CD4-positive, alpha-beta T cell treated with Interleukin-4 for 4 hours (primary cell): ENCODE measurements at regions not wholly inside any gene's neighbourhood (a gene's known extent, or its start where the extent isn't known, plus 50 kb on each side); places are given as distances from the start of the nearest gene placed in this dataset.
"Not testable (repeated sequence)": the region's sequence is repeated elsewhere in the genome, so short reads cannot be mapped to it uniquely, and the experiment has no call there.

Experiments used
- DNase-seq: peaks from one replicate; pipeline ENCODE4 v3.0.0-alpha.2; 2020

- DNase-seq, result no peak
Observed at GRCh38 chr5:57721226-57721625, 238.6 kb upstream of the ACTBL2 start.

DNA sequence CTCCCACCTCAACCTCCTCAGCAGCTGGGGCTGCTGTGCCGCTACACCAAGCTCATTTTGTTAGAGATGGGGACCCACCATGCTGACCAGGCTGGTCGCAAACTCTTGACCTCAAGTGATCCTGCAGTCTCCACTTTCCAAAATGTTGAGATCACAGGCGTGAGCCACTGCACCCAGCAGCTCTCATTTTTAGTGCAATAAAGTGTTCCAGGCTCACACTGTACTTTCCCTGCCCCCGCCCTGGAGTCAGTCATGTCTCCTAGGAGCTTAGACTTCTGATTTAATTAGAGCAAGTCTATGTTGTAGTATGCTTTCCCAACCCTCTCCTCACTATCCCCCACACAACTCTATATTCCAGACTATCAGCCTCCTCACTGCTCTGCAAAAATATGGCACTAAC, 238.0 kb upstream of the ACTBL2 start:
- DNase-seq, result no peak

DNA sequence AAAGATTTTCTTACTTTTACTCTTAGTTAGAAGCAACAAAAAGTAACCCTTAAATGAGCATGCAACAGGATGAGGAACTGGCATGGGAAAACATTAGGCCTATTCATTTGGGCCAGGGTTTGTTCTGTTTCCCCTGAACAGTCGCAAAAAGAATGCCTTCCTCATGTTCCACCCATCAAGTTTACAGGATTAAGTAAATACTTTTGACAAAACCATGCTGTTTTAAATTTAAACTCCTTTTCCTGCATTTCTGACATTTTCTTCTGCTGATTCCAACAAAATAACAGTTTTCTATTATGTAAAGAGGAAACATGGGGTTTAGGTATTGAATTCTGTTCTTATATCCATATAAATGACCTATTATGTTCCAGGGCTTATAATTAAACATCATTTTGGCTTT, 236.6 kb upstream of the ACTBL2 start:
- no peak for DNase-seq

DNA sequence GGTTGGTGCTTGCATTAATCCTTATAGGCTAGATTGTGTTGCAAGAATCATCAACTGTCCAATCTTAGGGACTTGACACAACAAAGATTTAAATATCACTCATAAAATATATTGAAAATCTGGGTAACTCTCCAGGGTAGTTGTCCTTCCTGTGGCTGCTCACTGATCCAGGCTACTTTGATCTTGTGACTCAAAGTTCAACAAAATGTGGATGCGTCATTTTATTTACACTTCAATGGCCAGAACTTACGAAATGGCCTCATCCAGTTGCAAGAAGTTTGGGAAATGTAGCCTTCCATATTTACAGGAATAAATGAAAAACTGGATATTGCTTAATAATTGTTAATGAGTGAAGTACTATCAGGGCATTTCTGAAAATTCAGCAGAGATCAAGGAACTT, 235.5 kb upstream of the ACTBL2 start:
- DNase-seq, result no peak

DNA sequence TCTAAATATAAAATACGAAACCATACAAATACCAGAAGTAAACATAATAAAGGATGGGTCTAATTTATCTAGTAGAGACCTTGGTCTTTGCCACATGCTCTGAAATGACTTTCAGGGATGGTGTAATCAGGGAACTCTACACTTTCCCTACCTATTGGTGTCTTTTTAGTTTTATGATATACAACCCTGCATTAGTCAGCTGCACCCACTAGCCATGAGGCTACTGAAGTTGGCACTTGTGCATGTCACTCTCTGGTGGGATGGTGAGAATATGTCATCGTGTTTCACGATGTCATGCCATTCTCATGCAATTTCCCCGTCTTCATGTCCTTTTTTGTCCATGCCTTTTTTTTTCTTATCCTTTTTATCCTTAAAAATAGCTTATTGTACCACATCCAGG, 234.9 kb upstream of the ACTBL2 start:
- DNase-seq, result no peak

DNA sequence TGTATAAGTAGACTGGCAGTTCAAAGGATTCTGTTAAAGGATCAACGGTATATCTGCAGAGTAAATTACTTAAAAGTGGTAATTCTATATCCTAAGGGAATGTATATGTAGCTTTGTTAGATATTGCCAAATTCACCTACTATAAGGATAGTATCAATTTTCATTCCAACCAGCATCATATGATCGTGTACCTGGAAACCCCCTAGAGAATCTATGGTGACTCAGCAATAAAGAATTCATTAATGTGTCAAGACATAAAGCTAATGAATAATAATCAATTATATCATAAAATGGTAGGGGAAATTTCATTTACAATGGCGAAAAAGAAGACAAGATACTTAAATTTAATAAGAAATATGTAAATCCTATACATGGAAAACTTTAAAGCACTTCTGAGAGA, 234.1 kb upstream of the ACTBL2 start:
- no peak for DNase-seq

- no peak for DNase-seq
Observed at GRCh38 chr5:57715296-57715695, 232.7 kb upstream of the ACTBL2 start.

- not testable (repeated sequence) for DNase-seq
Observed at GRCh38 chr5:57713535-57713934, 230.9 kb upstream of the ACTBL2 start.

DNA sequence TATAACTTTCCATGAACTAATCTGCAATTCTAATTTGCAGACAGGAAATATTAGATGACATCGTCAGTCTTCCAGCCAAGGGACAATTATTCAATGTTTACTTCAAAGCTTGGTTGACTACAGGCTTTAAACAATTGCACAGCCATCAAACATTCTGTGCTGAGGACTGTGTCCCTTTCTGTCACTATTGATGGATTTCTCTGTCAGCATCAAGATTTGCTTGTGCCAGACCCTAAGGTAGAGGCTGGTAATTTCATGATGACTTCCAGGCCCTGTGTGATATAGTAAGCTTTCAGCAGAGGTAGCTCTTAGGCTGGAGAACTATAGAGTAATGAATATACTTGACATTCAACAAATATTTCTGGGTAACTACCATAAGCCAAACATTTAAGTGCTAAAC, 229.3 kb upstream of the ACTBL2 start:
- no peak for DNase-seq

- DNase-seq, result no peak
Observed at GRCh38 chr5:57711471-57711870, 228.9 kb upstream of the ACTBL2 start.

GRCh38 chr5:57710126-57710525, 227.5 kb upstream of the ACTBL2 start:
- DNase-seq, result no peak

DNA sequence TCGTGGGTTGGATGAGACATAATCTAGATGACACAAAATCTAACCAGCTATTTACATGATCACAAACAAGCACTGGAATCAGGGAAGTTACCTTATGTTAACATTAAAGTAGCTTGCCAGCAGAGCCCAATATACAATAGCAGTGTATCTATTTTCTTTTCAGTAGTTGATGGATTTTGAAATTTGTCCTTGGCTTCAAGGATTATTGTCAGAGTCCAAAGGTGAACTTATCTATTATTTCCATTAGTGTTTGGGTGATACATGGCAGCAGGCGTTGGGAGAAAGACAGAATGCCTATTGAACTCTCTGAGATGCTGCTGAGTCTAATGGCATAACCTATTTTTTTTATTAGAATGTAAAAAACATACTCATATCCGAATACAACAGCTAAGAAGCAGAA, 223.2 kb upstream of the ACTBL2 start:
- DNase-seq, result no peak

- no peak for DNase-seq
Observed at GRCh38 chr5:57703721-57704120, 221.1 kb upstream of the ACTBL2 start.

GRCh38 chr5:57700484-57700883, 217.9 kb upstream of the ACTBL2 start:
- DNase-seq, result no peak

DNA sequence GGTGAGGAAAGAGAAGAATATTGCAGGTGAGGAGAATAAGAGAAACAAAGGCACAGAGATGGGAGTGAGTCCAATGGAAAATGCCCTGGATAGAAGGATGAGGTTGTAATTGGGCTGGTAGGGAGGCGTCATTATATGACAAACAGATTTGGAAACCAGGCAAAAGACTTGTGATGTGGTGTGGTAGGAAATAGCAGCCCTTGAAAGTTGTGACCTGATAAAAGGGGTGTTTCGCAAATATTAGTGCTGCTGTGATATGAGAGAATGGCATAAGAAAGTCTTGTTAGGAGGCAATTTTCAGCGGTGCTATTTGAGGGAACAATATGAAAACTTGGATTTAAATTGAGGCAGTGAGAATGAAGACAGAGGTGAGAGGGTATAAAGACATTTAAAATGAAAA, 217.5 kb upstream of the ACTBL2 start:
- no peak for DNase-seq

DNA sequence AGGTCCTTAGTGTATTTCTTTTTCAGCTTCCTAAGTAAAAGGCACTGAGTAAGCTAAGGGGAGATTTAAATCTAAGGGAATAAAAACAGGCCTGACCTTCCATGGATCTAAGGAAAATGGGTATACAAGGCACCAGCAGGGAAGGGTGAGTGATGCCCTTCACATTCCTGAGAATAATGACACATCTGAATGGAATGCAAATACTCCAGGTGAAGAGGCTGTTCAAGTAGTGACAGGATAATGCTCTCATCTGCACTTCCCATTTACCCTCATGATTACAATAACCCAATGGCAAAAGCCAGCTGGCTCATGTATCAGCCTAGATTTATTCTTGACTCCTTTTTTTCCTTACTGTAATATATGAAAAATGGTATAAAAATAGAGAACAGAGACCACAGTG, 216.2 kb upstream of the ACTBL2 start:
- no peak for DNase-seq

DNA sequence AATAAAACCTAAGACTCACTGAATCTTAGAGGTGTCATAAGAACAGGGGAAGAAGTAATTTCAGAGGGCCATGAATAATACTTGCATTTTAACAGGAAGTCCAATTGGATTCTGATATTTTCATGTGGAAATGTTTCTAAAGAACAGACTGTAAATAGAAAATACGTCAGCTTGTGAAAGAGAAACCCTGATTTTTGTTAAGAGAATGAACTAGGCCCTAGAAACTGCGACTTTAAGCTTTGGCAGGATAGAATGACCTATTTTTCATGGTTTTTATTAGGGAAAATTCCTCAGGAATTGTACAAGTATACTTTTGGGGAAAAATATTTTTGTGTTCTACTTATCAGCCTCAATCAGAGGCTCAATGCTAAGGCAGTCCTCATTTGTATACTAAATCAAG, 215.5 kb upstream of the ACTBL2 start:
- no peak for DNase-seq

GRCh38 chr5:57696825-57697570, 214.4 kb upstream of the ACTBL2 start:
- no peak for DNase-seq

GRCh38 chr5:57696389-57696769, 213.8 kb upstream of the ACTBL2 start:
- no peak for DNase-seq

GRCh38 chr5:57695706-57696388, 213.2 kb upstream of the ACTBL2 start:
- DNase-seq, result no peak

- DNase-seq, result no peak
Observed at GRCh38 chr5:57695179-57695578, 212.6 kb upstream of the ACTBL2 start.

- DNase-seq, result no peak
Observed at GRCh38 chr5:57693488-57694305, 211.1 kb upstream of the ACTBL2 start.

DNA sequence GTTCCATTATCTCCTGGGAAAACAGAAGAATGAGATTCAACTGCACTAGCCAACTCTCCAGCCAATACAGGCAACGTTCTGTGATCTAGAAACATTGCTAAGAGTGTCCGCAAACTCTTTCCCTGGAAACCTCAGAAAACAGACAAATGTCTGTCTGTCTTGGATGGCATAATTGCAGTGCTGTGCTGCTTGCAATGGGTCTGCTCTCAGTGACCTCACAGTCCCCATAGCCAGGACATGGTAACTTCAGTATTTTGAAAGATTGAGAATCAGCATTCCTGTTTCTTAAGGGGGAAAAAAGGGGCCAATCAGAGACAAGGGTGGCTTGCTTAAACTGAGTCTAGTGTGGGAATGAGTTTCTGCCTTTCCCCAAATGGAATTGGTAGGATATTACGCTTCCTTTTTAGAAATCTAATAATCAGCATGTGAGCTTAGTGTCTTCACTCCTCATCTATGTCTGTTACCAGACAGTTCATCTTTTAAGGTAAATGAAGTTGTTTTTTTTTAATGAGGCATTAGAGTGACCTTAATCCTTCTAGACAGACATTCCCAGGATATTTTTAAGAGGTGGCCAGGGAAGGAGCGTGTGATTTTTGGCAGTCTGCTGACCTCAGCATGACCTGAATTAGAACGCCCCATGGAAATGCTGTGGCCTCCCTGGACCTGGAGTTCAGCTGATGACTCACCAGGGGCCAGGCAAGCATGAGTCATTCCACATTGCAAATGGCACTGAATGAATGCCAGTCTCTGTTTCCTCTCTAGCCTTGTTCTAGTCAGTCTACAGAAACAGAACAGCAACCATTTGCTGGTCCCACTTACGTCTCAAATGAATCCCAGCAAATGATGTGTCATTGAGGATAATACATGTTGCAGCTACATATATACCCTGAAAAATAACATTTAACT, 210.2 kb upstream of the ACTBL2 start:
- no peak for DNase-seq
